Sigmoid colon (tissue), 3 donors: ENCODE measurements at regions not wholly inside any gene's neighbourhood (a gene's known extent, or its start where the extent isn't known, plus 50 kb on each side); places are given as distances from the start of the nearest gene placed in this dataset.

Experiments
- CTCF ChIP-seq, 4 experiments: fragments of 450-650 bp in 3 of 4; fragments of 200-600 bp in 1 of 4; IDR thresholded peaks; one replicate each; pipeline ENCODE4 v1.5.1; 2016 to 2019; ENCODE audit warnings: antibody characterized with exemption in 4 of 4, mild to moderate bottlenecking in 3 of 4, moderate library complexity in 2 of 4
- POLR2A ChIP-seq, 2 donors: fragments of 450-650 bp; IDR thresholded peaks; one replicate each; pipeline ENCODE4 v1.6.1; 2016; ENCODE audit warnings: antibody characterized with exemption in 2 of 2, mild to moderate bottlenecking in 2 of 2, moderate library complexity in 2 of 2

DNA sequence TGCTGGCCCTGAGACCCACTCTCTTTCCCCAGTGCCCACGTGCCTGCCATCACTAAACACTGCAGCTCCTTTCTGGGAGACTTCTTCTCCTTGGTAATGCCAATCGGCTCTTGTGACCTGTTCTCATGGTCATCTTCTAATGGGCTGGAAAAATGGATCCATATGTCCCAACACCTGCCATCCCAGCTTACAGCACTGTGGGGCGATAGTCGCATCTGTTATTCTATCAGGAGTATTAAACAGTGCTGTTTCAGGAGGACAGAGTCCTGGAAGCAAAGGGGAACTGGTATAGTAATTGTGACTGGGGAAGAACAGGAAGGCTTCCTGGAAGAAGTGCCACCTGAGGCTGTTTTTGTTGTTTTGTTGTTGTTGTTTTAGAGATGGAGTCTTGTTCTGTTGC, 411.2 kb downstream of the GLRX3 start:
- no peak for TF ChIP-seq CTCF (IDR thresholded peaks at IDR 0.05)
- no peak for TF ChIP-seq POLR2A (IDR thresholded peaks at IDR 0.05)
